GM20431 (cell line): ENCODE measurements at regions not wholly inside any gene's neighbourhood (a gene's known extent, or its start where the extent isn't known, plus 50 kb on each side); places are given as distances from the start of the nearest gene placed in this dataset.

Experiments used
- in situ Hi-C: fragments of 300-500 bp; cut with MseI, MboI; formaldehyde crosslinking; loops from one replicate; pipeline ENCODE4 v1.15.0; 2020; ENCODE audit warnings: low sequenced_read_pairs; ENCODE audit not compliant: unreplicated experiment

GRCh38 chr5:159765760-159766517, 150.3 kb upstream of the ADRA1B start:
- in situ Hi-C loops, result no loop called here

GRCh38 chr5:159768243-159768642, 148.0 kb upstream of the ADRA1B start:
- in situ Hi-C loops, result no loop called here

GRCh38 chr5:159772698-159773061, 143.6 kb upstream of the ADRA1B start:
- in situ Hi-C loops, result no loop called here

- in situ Hi-C loops, result no loop called here
Measured at GRCh38 chr5:159773062-159773924, 143.0 kb upstream of the ADRA1B start.

GRCh38 chr5:159774476-159775031, 141.7 kb upstream of the ADRA1B start:
- in situ Hi-C loops, result no loop called here

- in situ Hi-C loops, result no loop called here
Measured at GRCh38 chr5:159775890-159776289, 140.4 kb upstream of the ADRA1B start.

GRCh38 chr5:159777049-159777660, 139.1 kb upstream of the ADRA1B start:
- in situ Hi-C loops, result no loop called here

GRCh38 chr5:159779481-159779880, 136.8 kb upstream of the ADRA1B start:
- in situ Hi-C loops, result no loop called here

DNA sequence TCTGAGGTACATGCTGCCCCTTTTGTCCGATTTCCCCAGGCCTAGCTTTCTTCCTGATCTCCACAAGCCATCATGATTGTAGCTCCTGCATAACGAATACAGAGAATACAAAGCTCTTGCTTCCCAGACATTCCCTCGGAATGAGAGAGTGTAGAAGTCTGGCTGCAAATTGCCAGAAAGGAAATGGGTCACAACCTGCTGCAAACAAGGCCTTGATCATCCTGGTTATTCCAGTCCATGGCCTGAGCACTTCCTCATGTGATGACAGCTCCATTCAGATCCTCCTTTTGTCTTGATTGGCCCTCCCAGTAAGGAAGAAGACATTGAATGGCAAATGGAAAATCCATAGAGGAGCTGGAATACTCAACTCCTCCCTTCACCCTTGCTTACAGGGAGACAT, 136.0 kb upstream of the ADRA1B start:
- in situ Hi-C loops, result no loop called here

- in situ Hi-C loops, result no loop called here
Measured at GRCh38 chr5:159781626-159782157, 134.6 kb upstream of the ADRA1B start.

- in situ Hi-C loops, result no loop called here
Measured at GRCh38 chr5:159782197-159782994, 133.9 kb upstream of the ADRA1B start.

- in situ Hi-C loops, result no loop called here
Measured at GRCh38 chr5:159782995-159783300, 133.3 kb upstream of the ADRA1B start.

GRCh38 chr5:159783726-159784247, 132.5 kb upstream of the ADRA1B start:
- in situ Hi-C loops, result no loop called here

- in situ Hi-C loops, result no loop called here
Measured at GRCh38 chr5:159784993-159785392, 131.3 kb upstream of the ADRA1B start.

DNA sequence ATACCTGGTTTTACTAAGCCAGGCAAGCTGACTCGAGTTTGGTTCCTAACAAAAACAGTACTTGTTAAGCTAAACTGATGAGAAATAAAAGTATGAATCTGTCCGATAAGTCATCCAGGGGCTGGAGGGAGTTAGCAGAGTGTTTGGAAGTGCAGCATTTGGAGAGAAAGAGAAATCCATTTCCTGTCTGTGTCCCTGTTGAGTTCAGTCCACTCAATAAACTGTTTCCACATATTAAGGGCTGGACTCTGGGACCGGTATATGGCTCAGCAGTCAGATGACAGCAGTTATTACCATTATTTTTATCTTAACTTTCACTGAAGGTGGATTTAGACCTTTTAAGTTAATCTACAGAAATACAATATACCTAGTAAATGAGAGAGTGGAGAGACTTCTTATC, 130.6 kb upstream of the ADRA1B start:
- in situ Hi-C loops, result no loop called here

DNA sequence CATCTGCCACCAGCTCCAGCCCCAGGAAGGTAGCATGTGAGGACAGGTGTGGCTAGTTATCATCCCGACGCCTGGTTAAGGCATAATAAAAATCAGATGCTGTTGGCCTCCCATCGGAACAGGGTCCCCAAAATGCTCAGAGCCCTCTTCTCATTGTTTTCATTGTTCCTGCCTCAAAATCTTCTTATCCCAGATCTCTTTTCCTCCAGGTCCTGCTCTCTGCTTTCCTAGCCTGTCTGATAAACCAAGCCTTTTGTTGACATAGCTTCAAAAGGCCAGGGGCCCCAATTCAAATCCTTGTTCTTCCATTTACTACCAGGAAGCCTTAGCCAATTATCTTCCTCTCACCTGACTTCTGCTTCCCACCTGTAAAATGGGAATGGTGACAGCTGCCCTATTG, 130.1 kb upstream of the ADRA1B start:
- in situ Hi-C loops, result no loop called here

- in situ Hi-C loops, result no loop called here
Measured at GRCh38 chr5:159786901-159787691, 129.2 kb upstream of the ADRA1B start.

GRCh38 chr5:159787837-159788236, 128.4 kb upstream of the ADRA1B start:
- in situ Hi-C loops, result no loop called here

GRCh38 chr5:159788835-159789331, 127.4 kb upstream of the ADRA1B start:
- in situ Hi-C loops, result no loop called here
